ENCODE measurements at regions not wholly inside any gene's neighbourhood (a gene's known extent, or its start where the extent isn't known, plus 50 kb on each side); places are given as distances from the start of the nearest gene placed in this dataset.

DNA sequence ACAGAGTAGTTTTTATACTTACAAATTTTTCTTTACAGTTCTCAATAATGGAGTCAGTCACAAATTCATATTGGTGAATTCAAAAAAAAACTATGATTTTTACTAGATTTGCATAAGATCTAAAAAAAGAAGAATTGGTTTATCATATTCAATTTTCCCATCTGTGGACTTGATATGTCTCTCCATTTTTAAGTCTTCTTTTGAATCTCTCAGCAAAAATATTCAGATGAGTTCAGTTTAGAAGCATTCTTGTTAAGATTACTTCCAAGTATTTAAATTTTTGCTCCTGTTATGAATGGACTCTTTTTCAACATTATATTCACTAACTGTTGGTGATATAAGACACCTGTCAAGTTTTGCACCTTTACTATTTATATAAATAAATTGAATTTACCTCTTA lies 360.6 kb upstream of the FLRT2 start:
- TF ChIP-seq, protein P1, sequence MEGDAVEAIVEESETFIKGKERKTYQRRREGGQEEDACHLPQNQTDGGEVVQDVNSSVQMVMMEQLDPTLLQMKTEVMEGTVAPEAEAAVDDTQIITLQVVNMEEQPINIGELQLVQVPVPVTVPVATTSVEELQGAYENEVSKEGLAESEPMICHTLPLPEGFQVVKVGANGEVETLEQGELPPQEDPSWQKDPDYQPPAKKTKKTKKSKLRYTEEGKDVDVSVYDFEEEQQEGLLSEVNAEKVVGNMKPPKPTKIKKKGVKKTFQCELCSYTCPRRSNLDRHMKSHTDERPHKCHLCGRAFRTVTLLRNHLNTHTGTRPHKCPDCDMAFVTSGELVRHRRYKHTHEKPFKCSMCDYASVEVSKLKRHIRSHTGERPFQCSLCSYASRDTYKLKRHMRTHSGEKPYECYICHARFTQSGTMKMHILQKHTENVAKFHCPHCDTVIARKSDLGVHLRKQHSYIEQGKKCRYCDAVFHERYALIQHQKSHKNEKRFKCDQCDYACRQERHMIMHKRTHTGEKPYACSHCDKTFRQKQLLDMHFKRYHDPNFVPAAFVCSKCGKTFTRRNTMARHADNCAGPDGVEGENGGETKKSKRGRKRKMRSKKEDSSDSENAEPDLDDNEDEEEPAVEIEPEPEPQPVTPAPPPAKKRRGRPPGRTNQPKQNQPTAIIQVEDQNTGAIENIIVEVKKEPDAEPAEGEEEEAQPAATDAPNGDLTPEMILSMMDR (IDR thresholded peaks at IDR 0.05; ENCODE audit: poor library complexity, severe bottlenecking): no peak
- TF ChIP-seq EP300 (conservative IDR thresholded peaks at IDR 0.05; ENCODE audit: poor library complexity, severe bottlenecking): no peak
- TF ChIP-seq EZH2 (IDR thresholded peaks at IDR 0.05; ENCODE audit: borderline replicate concordance, insufficient read depth, low read length, poor library complexity, severe bottlenecking): no peak
- TF ChIP-seq TAF1 (IDR thresholded peaks at IDR 0.05; ENCODE audit: low read depth): no peak
- TF ChIP-seq, protein P2, sequence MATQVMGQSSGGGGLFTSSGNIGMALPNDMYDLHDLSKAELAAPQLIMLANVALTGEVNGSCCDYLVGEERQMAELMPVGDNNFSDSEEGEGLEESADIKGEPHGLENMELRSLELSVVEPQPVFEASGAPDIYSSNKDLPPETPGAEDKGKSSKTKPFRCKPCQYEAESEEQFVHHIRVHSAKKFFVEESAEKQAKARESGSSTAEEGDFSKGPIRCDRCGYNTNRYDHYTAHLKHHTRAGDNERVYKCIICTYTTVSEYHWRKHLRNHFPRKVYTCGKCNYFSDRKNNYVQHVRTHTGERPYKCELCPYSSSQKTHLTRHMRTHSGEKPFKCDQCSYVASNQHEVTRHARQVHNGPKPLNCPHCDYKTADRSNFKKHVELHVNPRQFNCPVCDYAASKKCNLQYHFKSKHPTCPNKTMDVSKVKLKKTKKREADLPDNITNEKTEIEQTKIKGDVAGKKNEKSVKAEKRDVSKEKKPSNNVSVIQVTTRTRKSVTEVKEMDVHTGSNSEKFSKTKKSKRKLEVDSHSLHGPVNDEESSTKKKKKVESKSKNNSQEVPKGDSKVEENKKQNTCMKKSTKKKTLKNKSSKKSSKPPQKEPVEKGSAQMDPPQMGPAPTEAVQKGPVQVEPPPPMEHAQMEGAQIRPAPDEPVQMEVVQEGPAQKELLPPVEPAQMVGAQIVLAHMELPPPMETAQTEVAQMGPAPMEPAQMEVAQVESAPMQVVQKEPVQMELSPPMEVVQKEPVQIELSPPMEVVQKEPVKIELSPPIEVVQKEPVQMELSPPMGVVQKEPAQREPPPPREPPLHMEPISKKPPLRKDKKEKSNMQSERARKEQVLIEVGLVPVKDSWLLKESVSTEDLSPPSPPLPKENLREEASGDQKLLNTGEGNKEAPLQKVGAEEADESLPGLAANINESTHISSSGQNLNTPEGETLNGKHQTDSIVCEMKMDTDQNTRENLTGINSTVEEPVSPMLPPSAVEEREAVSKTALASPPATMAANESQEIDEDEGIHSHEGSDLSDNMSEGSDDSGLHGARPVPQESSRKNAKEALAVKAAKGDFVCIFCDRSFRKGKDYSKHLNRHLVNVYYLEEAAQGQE (IDR thresholded peaks at IDR 0.05; ENCODE audit: borderline replicate concordance): no peak
- TF ChIP-seq POLR2AphosphoS5 (IDR thresholded peaks at IDR 0.05): no peak
